ENCODE measurements at regions not wholly inside any gene's neighbourhood (a gene's known extent, or its start where the extent isn't known, plus 50 kb on each side); places are given as distances from the start of the nearest gene placed in this dataset.

DNA sequence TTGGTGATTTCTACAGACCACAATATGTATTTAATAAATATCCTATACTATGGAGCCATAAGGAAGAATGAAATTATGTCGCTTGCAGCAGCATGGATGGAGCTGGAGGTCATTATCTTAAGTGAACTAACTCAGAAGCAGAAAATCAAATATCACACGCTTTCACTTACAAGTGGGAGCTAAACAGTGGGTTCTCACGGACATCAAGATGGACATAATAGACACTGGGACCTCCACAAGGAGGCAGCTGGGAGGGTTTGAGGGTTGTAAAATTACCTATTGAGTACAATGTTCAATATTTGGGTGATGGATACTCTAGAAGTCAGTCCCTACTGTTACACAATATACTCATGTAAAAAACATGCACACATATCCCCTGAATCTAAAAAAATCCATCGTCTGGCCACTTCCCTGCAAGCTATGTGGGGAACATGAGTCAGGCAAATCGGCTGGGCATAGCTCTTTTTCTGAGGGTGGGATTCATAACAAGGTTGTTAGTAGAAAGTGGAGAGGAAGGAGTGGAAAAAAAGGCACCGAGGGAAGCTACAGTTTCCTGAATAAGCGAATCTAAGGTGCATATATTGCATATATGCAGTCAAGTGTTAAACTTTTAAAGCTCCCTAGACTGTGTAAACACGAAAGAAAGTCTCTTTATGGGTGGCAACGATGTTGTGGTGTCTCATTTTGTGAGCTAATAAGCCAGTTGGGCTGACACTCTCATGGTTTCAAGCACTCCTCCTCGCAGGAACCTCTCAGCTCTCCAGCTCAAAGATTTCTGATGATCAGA is 135.2 kb upstream of the CPHXL start:
- no peaks in the 10 kb centered on the region for H3K4me1 ChIP-seq
- intact Hi-C loops (cut with DNase I; ENCODE audit: low total_unique reads) (no loop called here), in situ Hi-C loops (cut with MboI; ENCODE audit: low pct_ligation_motif_present in 1 of 4, low pct_unique_long_range_greater_than_20kb in 1 of 4, low sequenced_read_pairs in 3 of 4) (no loop called here)
- H3K27ac ChIP-seq = no peak overlapping the region
- H3K36me3 ChIP-seq = no peaks in the 10 kb centered on the region
- WGBS, 2 donors (ENCODE audit: low coverage in 1 of 2) = 47 to 58% methylated on average over 9 to 10 of the region's 10 CpGs
- peaks cover 6% of the 10 kb centered on the region for H3K27me3 ChIP-seq
- H3K9me3 ChIP-seq = no peaks in the 10 kb centered on the region
- TF ChIP-seq EP300 (IDR thresholded peaks at IDR 0.05; ENCODE audit: low read depth) = no peak
- TF ChIP-seq POLR2A (IDR thresholded peaks at IDR 0.05) = no peak
- TF ChIP-seq, protein P1, sequence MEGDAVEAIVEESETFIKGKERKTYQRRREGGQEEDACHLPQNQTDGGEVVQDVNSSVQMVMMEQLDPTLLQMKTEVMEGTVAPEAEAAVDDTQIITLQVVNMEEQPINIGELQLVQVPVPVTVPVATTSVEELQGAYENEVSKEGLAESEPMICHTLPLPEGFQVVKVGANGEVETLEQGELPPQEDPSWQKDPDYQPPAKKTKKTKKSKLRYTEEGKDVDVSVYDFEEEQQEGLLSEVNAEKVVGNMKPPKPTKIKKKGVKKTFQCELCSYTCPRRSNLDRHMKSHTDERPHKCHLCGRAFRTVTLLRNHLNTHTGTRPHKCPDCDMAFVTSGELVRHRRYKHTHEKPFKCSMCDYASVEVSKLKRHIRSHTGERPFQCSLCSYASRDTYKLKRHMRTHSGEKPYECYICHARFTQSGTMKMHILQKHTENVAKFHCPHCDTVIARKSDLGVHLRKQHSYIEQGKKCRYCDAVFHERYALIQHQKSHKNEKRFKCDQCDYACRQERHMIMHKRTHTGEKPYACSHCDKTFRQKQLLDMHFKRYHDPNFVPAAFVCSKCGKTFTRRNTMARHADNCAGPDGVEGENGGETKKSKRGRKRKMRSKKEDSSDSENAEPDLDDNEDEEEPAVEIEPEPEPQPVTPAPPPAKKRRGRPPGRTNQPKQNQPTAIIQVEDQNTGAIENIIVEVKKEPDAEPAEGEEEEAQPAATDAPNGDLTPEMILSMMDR (IDR thresholded peaks at IDR 0.05) = no peak
- TF ChIP-seq POLR2AphosphoS5 (IDR thresholded peaks at IDR 0.05) = no peak
- no peak for DNase-seq
- no peak overlapping the region for H3K4me3 ChIP-seq

DNA sequence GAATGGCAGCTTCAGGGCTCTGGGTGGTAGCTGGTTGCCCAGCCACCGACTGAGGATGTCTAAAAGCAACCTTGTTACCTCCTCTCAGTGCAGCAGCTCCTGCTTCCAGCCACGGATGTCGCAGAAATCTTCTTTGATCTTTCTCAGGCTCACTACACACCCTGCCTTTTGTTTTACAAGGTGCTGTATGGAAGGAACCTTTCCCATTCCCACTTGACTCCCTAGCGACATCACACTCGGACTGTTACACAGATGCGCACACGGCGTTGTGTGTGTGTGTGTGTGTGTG is 135.8 kb upstream of the CPHXL start:
- in situ Hi-C loops (cut with MboI; ENCODE audit: low pct_ligation_motif_present in 1 of 4, low pct_unique_long_range_greater_than_20kb in 1 of 4, low sequenced_read_pairs in 3 of 4) = no loop called here
- Histone ChIP-seq H3K27ac (no peak overlapping the region), H3K27me3 (peaks cover 6% of the 10 kb centered on the region), H3K9me3 (no peaks in the 10 kb centered on the region), H3K4me1 (no peaks in the 10 kb centered on the region), H3K36me3 (no peaks in the 10 kb centered on the region), H3K4me3 (no peak overlapping the region)
- intact Hi-C loops (cut with DNase I; ENCODE audit: low total_unique reads) = no loop called here
- no peak for TF ChIP-seq POLR2AphosphoS5 (IDR thresholded peaks at IDR 0.05)
- no peak for TF ChIP-seq POLR2A (IDR thresholded peaks at IDR 0.05)
- TF ChIP-seq, protein P1 (IDR thresholded peaks at IDR 0.05) = no peak
- TF ChIP-seq EP300 (IDR thresholded peaks at IDR 0.05; ENCODE audit: low read depth) = no peak
- DNase-seq = no peak
- WGBS, 2 donors (ENCODE audit: low coverage in 1 of 2) = 77% methylated on average over 8 of the region's 8 CpGs; no CpG with 5 or more reads in 1 of the 2 donors

DNA sequence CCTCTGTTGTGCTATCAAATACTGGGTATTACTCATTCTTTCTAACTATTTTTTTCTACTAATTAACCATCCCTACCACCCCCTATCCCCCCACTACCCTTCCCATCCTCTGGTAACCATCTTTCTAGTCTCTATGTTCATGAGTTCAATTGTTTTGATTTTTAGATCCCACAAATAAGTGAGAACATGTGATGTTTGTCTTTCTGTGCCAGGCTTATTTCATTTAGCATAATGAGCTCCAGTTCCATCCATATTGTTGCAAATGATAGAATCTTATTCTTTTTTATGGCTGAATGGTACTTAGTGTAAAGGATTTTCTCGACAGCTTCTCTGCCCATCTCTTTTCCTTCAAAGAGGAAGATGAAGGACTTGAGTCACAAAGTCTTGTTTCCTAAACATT is 138.0 kb upstream of the CPHXL start:
- WGBS, 2 donors (ENCODE audit: low coverage in 1 of 2) = 50 to 73% methylated on average over 1 of the region's 1 CpG
- Histone ChIP-seq H3K4me3 (no peak overlapping the region), H3K27ac (no peak overlapping the region), H3K36me3 (no peaks in the 10 kb centered on the region), H3K27me3 (no peaks in the 10 kb centered on the region), H3K4me1 (no peaks in the 10 kb centered on the region), H3K9me3 (no peaks in the 10 kb centered on the region)
- DNase-seq = no peak
- in situ Hi-C loops (cut with MboI; ENCODE audit: low pct_ligation_motif_present in 1 of 4, low pct_unique_long_range_greater_than_20kb in 1 of 4, low sequenced_read_pairs in 3 of 4) (no loop called here), intact Hi-C loops (cut with DNase I; ENCODE audit: low total_unique reads) (no loop called here)
- TF ChIP-seq, protein P1 (IDR thresholded peaks at IDR 0.05) = no peak
- TF ChIP-seq POLR2A (IDR thresholded peaks at IDR 0.05) (no peak), EP300 (IDR thresholded peaks at IDR 0.05; ENCODE audit: low read depth) (no peak), POLR2AphosphoS5 (IDR thresholded peaks at IDR 0.05) (no peak)

DNA sequence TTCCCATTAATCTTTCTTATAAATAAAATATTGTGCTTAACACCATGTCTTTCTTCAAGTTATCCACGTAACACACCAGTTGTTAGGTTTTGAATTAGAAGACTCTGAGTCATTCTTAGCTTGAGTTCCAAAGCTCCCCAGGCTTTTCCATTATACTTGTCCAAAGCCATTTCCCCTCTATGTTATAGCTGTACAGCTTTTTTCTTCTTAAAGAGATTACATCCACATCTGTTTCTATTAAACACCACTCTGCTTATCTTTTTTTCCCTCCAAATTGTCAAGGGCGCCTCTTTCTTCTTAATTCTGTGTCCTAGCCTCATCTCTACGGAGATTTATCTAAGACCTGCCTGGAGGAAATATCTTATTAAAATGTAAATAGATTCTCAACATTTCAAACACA is 139.4 kb upstream of the CPHXL start:
- in situ Hi-C loops (cut with MboI; ENCODE audit: low pct_ligation_motif_present in 1 of 4, low pct_unique_long_range_greater_than_20kb in 1 of 4, low sequenced_read_pairs in 3 of 4) = no loop called here
- no peaks in the 10 kb centered on the region for H3K36me3 ChIP-seq
- no peak overlapping the region for H3K27ac ChIP-seq
- DNase-seq = no peak
- H3K4me1 ChIP-seq = no peaks in the 10 kb centered on the region
- H3K4me3 ChIP-seq = no peak overlapping the region
- intact Hi-C loops (cut with DNase I; ENCODE audit: low total_unique reads) = no loop called here
- H3K27me3 ChIP-seq = no peaks in the 10 kb centered on the region
- no peak for TF ChIP-seq POLR2A (IDR thresholded peaks at IDR 0.05)
- TF ChIP-seq, protein P1 (IDR thresholded peaks at IDR 0.05) = no peak
- no peak for TF ChIP-seq EP300 (IDR thresholded peaks at IDR 0.05; ENCODE audit: low read depth)
- no peak for TF ChIP-seq POLR2AphosphoS5 (IDR thresholded peaks at IDR 0.05)
- 68 to 74% methylated on average over 3 of the region's 3 CpGs for WGBS, 2 donors (ENCODE audit: low coverage in 1 of 2)
- H3K9me3 ChIP-seq = no peaks in the 10 kb centered on the region
